NCI-H460 (cell line): ENCODE measurements at regions not wholly inside any gene's neighbourhood (a gene's known extent, or its start where the extent isn't known, plus 50 kb on each side); places are given as distances from the start of the nearest gene placed in this dataset.
A peak's percentile ranks its signal among the peaks of the same experiment; 100 is the strongest.
"Not testable (repeated sequence)": the region's sequence is repeated elsewhere in the genome, so short reads cannot be mapped to it uniquely, and the experiment has no call there.

Experiments
- DNase-seq: peaks from one replicate; pipeline ENCODE4 v3.0.0-alpha.2; 2016; ENCODE audit warnings: low read depth; ENCODE audit errors: extremely low read depth

GRCh38 chr6:137313928-137314855 lies 95.0 kb upstream of the IFNGR1 start:
- peak; percentile 56 for DNase-seq

- no peak for DNase-seq
Measured at GRCh38 chr6:137313211-137313610, 94.0 kb upstream of the IFNGR1 start.

DNA sequence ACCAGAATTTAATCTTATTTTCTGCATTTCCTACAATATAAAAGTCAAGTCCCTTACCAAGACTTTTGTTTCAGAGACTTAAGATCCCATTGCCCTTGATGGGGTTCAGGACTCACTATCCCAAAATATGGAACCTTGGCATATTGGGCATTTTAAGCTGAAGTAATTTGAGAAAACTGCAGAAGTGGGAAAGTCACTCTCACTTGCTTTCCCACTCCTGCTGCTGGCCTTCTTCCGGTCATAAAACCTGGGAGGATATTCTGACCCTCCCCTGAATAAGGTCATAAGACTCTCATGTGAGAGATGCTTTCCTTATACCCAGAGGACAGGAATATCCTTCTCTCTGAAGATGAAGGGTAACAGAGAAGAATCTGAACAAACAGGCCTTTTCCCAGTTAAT lies 92.8 kb upstream of the IFNGR1 start:
- no peak for DNase-seq

- DNase-seq = peak; percentile 49
Measured at GRCh38 chr6:137309078-137309762, 90.0 kb upstream of the IFNGR1 start.

- no peak for DNase-seq
Measured at GRCh38 chr6:137307163-137307854, 88.1 kb upstream of the IFNGR1 start.

DNA sequence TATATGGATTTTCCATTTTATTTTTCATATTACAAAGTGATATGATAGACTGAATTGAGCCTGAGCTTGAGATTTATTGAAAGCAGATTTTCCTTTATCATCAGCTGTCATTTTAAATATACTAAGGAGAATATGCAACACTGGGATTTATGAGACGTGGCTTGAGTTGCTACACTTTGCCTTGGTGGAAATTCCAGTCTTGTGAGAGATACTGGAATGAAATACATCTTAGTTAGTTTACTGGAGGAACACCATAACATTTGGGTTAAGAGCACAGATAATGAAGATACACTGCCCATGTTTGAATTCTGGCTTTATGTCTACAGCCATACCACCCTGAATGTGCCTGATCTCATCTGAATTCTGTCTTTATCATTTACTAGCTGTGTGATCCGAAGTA lies 86.5 kb upstream of the IFNGR1 start:
- DNase-seq = no peak

GRCh38 chr6:137304020-137304780 lies 85.0 kb upstream of the IFNGR1 start:
- DNase-seq = no peak

GRCh38 chr6:137303441-137303840 lies 84.3 kb upstream of the IFNGR1 start:
- no peak for DNase-seq

GRCh38 chr6:137299681-137300080 lies 80.5 kb upstream of the IFNGR1 start:
- no peak for DNase-seq

DNA sequence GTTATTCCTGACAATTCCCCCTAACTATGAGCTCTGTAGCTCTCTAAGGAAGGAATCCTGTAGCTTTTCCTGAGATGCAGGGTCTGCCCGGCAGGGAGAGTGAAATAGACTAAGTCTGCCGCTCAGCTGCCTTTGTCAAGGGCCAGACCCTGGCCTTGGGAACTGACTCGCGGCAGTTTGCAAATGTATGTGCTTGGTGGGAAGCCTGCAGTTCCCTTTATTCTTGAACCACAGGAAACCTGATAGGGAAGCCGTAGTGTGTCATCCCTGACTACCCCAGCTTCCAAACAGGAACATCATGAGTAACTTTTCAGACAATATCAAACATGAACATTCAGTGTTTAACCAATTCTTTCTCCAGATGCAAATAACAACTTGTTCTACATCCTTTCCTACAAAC lies 78.7 kb upstream of the IFNGR1 start:
- DNase-seq = no peak

GRCh38 chr6:137292326-137292725 lies 73.1 kb upstream of the IFNGR1 start:
- DNase-seq = not testable (repeated sequence)

- no peak for DNase-seq
Measured at GRCh38 chr6:137291441-137291840, 72.3 kb upstream of the IFNGR1 start.

- no peak for DNase-seq
Measured at GRCh38 chr6:137290601-137291261, 71.5 kb upstream of the IFNGR1 start.

DNA sequence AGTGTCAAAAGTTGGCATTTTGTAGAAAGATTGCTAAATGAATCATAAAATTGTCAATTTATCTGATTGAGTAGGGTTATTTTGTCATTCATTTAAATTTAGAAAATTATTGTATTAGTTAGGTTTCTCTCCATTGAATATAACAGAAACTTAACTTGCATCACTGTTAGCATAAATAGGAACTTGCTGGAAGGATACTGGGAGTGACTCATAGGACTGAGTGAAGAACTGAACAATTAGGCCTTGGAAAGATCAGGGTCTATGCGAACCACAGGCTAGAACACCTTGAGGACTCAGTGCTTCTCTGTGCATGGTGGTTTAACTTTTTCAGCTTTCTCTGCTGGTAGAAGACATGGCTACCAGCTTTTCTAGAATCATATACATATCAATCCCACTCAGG lies 67.7 kb upstream of the IFNGR1 start:
- DNase-seq = no peak

- DNase-seq = no peak
Measured at GRCh38 chr6:137286368-137286767, 67.2 kb upstream of the IFNGR1 start.

- DNase-seq = no peak
Measured at GRCh38 chr6:137284811-137285110, 65.6 kb upstream of the IFNGR1 start.

DNA sequence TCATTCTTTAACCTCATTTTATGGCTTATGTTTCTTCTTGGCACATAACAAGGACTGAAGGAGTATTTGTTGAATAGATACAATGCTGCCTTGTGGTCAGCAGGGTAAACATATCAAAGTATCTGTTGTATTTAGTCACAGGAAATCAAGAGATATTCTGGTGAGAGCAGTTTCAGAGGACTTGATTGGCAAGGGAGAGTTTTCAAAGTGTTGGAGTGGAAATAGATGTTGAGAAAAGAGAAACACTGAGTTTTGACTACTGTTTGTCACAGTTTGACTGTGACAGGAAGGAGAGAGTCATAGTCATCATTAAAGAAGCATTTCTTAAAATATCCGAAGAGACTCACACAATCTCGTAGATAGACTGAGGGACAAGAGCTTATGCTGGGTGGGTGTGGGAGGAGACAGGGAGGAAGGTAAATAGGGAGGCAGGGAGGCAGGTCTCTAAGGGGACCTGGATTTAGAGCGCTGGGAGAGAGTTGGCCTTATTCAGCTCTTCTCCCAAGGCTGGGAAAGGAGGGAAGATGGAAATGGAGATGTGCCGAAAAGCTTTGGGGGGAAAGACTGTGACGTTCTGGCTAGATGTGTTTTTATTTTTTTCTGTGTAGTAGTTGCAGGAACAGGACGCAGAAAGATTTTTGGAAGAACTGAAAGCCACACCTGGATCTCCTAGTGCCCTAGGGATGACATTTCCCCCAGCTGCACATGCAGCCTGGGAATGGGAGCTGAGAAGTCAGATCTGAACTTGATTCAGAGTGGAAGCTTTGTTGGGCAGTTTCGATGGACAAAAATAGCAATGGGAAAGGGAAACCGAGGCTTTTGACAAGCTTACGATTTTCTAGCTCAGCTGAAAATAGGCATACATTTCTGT lies 65.0 kb upstream of the IFNGR1 start:
- DNase-seq = no peak

DNA sequence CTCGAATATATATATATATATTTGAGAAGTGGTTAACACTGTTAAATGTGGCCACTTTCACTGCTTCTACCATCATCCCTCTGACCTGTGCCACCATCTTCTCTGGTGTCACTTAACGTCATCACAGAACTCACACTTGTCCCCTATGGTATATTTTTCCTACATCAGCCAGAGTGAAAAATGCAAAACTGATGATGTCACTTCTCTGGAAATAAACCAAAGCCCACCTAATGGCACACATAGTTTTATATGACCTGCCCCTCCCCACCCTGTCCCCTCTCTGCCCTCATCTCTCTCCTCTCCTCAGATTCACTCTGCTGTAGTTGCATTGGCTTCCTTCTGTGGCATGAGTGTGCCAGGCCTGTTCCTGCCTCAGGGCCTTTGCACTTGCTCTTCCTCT lies 63.9 kb upstream of the IFNGR1 start:
- no peak for DNase-seq

DNA sequence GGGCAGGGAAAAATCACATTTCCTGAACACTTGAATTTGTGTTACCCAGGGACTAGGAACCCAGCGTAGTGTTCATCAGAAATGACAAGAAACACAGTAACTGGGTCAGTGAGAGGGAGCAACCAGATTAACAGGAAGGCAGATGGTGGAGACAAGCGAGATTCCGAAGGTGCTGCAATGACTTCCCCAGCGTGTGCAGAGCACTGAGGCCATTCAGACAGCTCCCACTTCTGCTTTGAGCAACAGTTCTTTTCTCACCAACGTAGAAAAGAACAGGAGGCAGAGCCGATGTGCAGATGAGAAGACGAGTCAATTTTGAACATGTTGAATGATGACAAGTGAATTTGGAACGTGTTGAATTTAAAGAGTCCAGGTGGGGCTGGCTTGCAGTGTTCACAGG lies 63.1 kb upstream of the IFNGR1 start:
- no peak for DNase-seq
